Pancreas (tissue), 10 donors: ENCODE measurements at regions not wholly inside any gene's neighbourhood (a gene's known extent, or its start where the extent isn't known, plus 50 kb on each side); places are given as distances from the start of the nearest gene placed in this dataset.

Experiments
- ATAC-seq, 4 donors: fragments of 200-7000 bp; cut with Tn5 transposase; one replicate each; pipeline versions ENCODE4 v1.8.0 to v1.9.1; 2020; ENCODE audit warnings: mild to moderate bottlenecking in 4 of 4, moderate library complexity in 4 of 4
- DNase-seq, 6 donors: peaks; one replicate each; pipeline ENCODE4 v3.0.0-alpha.2; 2020
- FAIRE-seq: peaks from 2 replicates; lab custom pipeline; 2012; peaks lifted over from hg19 to GRCh38; lab: Jason Lieb, UNC
- H3K27ac ChIP-seq, 4 donors: fragments of 200-600 bp; sonication (generic); 1 replicate in 3 of 4; 2 replicates in 1 of 4; pipeline versions ENCODE4 v1.5.0 to v1.8.0; 2020
- H3K27me3 ChIP-seq, 4 donors: fragments of 200-600 bp; one replicate each; pipeline ENCODE4 v1.8.0; 2021
- H3K36me3 ChIP-seq, 3 donors: fragments of 200-600 bp; sonication (generic) in 1 of 3; one replicate each; pipeline versions ENCODE4 v1.5.0 to v1.8.0; 2020 to 2021
- H3K4me1 ChIP-seq, 3 donors: fragments of 200-600 bp; one replicate each; pipeline ENCODE4 v1.8.0; 2021
- H3K4me3 ChIP-seq, 4 donors: fragments of 200-600 bp; sonication (generic) in 2 of 4; one replicate each; pipeline versions ENCODE4 v1.5.0 to v1.8.0; 2020 to 2021
- H3K9me3 ChIP-seq, 4 donors: fragments of 200-600 bp; one replicate each; pipeline ENCODE4 v1.8.0; 2021
- CTCF ChIP-seq, 4 donors: fragments of 200-600 bp; sonication (generic) in 3 of 4; IDR thresholded peaks; one replicate each; pipeline versions ENCODE4 v1.5.0 to v1.8.0; 2021; ENCODE audit warnings: antibody characterized with exemption in 4 of 4
- WGBS, 2 donors: extraction: QIAGEN DNeasy Blood & Tissue Kit; methylation state at CpG; one replicate each; pipeline ENCODE4 v1.1.7; 2013; 5-methylcytosine and 5-hydroxymethylcytosine counted together
- intact Hi-C, 3 donors: fragments of 100-400 bp; cut with DNase I; formaldehyde crosslinking; loops; one replicate each; pipeline versions ENCODE4 v1.11.1 to v1.14.2; 2022
- donor health status: healthy with polysubstance abuse.
- donor health status: DM: no; HTN: no; CAD: no; lungs with moderate emphysema.
- donor health status: DM: no; HTN: no; CAD: no.
- donor health status: control.
- donor health status: control.
- donor health status: Bipolar disorder and iron deficiency.
- donor health status: DM: yes; HTN: yes; CAD: no.
- donor health status: DM: no; HTN: no; CAD: no.
- donor health status: DM: no; HTN: no; CAD: no.
- donor health status: DM: yes; HTN: yes; CAD: no.

DNA sequence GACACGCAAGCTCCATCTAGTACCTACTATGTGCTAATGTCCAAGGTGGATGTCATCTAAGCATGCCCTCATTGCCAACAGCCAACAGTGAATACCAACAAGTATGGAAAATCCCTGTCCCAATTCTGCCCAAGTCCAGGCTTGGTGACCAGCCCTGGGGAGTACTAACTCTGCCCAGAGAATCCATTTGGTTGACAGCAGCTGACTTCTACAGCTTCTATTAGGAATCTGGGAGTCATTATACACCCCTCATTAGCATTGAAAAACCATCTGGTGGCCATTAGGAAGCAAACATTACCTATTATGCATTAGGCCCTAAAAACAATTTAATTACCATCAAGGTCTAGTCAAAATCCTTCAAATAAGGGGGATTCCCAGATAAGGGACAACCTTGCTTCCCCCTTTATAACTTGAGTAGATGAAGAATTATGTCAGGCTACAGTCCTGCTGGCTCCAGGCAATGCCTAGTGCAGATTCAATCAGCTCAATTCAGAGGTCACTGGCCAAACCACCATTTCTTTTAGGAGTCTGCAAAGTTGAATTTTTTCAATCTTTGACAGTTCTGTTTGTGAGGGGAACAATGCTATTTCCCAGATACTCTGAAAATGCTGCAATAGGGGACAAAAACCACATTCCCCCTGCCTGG lies 228.0 kb upstream of the LDB2 start:
- Histone ChIP-seq H3K27me3 (no peaks in the 10 kb centered on the region), H3K9me3 (no peaks in the 10 kb centered on the region), H3K27ac (no peak overlapping the region), H3K4me1 (no peaks in the 10 kb centered on the region), H3K36me3 (no peaks in the 10 kb centered on the region), H3K4me3 (no peak overlapping the region)
- DNase-seq (no peak), FAIRE-seq (no peak), ATAC-seq (no peak)
- intact Hi-C loops = no loop called here
- TF ChIP-seq CTCF (IDR thresholded peaks at IDR 0.05) = no peak
- WGBS, 2 donors = 59% methylated on average over 1 of the region's 1 CpG

DNA sequence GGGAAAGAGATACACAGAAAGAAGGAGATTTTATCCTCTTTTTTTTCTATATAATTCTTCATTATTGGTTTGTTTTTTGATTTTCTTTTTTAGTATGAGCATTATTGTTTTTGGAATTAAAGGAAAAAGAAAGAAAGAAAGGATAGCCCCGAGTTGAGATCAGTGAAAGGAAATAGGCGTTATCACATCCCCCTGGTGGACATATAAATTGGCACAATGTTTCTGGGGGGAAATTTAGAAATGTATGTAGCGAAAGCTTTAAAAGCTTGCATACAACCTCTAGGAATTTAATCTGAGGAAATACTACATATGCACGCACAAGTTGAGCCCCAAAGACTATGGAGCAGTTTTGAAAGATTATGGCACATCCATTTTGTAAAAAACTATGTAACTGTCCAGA lies 226.3 kb upstream of the LDB2 start:
- Histone ChIP-seq H3K9me3 (no peaks in the 10 kb centered on the region), H3K27ac (no peak overlapping the region), H3K4me3 (no peak overlapping the region), H3K36me3 (no peaks in the 10 kb centered on the region), H3K27me3 (no peaks in the 10 kb centered on the region), H3K4me1 (no peaks in the 10 kb centered on the region)
- ATAC-seq (no peak), FAIRE-seq (no peak), DNase-seq (no peak)
- no peak for TF ChIP-seq CTCF (IDR thresholded peaks at IDR 0.05)
- intact Hi-C loops = no loop called here
- WGBS, 2 donors = 58 to 70% methylated on average over 4 of the region's 4 CpGs

- 67 to 78% methylated on average over 1 of the region's 1 CpG for WGBS, 2 donors
- TF ChIP-seq CTCF (IDR thresholded peaks at IDR 0.05) = no peak
- Histone ChIP-seq H3K27ac (no peak overlapping the region), H3K4me1 (no peaks in the 10 kb centered on the region), H3K36me3 (no peaks in the 10 kb centered on the region), H3K9me3 (no peaks in the 10 kb centered on the region), H3K4me3 (no peak overlapping the region), H3K27me3 (no peaks in the 10 kb centered on the region)
- ATAC-seq (no peak), DNase-seq (no peak), FAIRE-seq (no peak)
- intact Hi-C loops = no loop called here
Measured at GRCh38 chr4:17120761-17121160, 222.3 kb upstream of the LDB2 start.

- no peak for FAIRE-seq
- 72 to 80% methylated on average over 4 of the region's 4 CpGs for WGBS, 2 donors
Measured at GRCh38 chr4:17117746-17118145, 219.3 kb upstream of the LDB2 start.

More at GRCh38 chr4:17117746-17118145, 219.3 kb upstream of the LDB2 start:
- H3K4me1 ChIP-seq = no peaks in the 10 kb centered on the region
- H3K9me3 ChIP-seq = no peaks in the 10 kb centered on the region
- no peaks in the 10 kb centered on the region for H3K36me3 ChIP-seq
- ATAC-seq (no peak), DNase-seq (no peak)
- H3K27ac ChIP-seq = no peak overlapping the region
- intact Hi-C loops = no loop called here
- no peak overlapping the region for H3K4me3 ChIP-seq
- no peak for TF ChIP-seq CTCF (IDR thresholded peaks at IDR 0.05)
- H3K27me3 ChIP-seq = no peaks in the 10 kb centered on the region
